ENCODE measurements at regions not wholly inside any gene's neighbourhood (a gene's known extent, or its start where the extent isn't known, plus 50 kb on each side); places are given as distances from the start of the nearest gene placed in this dataset.

DNA sequence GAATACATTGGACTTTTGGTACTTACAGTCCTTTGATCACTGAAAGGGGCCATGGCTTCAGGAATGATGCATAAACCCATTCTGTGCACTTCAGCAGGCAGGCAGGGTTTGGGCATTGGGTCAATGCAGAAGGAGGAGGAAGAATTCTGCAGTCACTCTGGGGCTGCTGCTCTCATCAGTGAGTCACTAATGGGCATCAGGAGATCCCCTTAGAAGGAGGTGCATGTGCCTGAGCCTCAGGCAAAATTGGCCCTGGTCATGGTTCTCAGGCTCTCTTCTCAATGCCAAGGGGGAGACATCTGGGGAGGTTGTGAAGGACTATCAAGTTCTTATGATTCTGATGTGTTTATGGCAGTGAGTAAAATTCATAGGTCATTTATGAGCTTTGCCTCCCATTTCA lies 52.0 kb upstream of the TNP1 start:
- DNase-seq (ENCODE audit: low read depth): no peak

- DNase-seq (ENCODE audit: low read depth): no peak
Observed at GRCh38 chr2:216911008-216911407, 51.1 kb upstream of the TNP1 start.

GRCh38 chr2:216909541-216910210 lies 49.8 kb upstream of the TNP1 start:
- no peak for DNase-seq (ENCODE audit: low read depth)
